ENCODE measurements at regions not wholly inside any gene's neighbourhood (a gene's known extent, or its start where the extent isn't known, plus 50 kb on each side); places are given as distances from the start of the nearest gene placed in this dataset.

DNA sequence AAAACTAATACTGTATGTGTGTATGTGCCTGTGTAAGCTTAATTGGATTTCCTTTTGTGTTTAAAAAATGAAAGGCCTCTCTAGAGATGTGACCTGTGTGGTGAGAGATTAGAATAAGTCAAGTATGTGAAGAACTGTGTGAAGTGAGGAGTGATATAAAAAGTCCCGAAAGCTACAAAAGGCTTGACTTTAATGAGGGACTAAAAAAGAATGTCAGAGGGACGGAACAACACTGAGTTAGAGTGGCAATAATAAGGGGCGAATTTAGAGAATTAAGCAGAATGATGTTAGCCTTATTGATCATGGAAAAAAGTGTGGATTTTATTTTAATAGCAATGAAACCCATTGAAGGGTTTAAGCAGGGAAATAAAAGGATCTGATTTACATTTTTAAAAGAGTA lies 1281.2 kb upstream of the ADGRB3 start:
- TF ChIP-seq, protein P1, sequence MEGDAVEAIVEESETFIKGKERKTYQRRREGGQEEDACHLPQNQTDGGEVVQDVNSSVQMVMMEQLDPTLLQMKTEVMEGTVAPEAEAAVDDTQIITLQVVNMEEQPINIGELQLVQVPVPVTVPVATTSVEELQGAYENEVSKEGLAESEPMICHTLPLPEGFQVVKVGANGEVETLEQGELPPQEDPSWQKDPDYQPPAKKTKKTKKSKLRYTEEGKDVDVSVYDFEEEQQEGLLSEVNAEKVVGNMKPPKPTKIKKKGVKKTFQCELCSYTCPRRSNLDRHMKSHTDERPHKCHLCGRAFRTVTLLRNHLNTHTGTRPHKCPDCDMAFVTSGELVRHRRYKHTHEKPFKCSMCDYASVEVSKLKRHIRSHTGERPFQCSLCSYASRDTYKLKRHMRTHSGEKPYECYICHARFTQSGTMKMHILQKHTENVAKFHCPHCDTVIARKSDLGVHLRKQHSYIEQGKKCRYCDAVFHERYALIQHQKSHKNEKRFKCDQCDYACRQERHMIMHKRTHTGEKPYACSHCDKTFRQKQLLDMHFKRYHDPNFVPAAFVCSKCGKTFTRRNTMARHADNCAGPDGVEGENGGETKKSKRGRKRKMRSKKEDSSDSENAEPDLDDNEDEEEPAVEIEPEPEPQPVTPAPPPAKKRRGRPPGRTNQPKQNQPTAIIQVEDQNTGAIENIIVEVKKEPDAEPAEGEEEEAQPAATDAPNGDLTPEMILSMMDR (IDR thresholded peaks at IDR 0.05 in 2 of 3, conservative IDR thresholded peaks at IDR 0.05 in 1 of 3; ENCODE audit: insufficient read depth in 2 of 3, low read depth in 1 of 3, low read length in 3 of 3): no peak
- no peak for TF ChIP-seq RCOR1 (IDR thresholded peaks at IDR 0.05; ENCODE audit: borderline replicate concordance in 1 of 2, low read depth in 2 of 2, low read length in 2 of 2)

All from K562 (cell line).